NCI-H2029 treated with DMSO at 0.1 percent for 48 hours (cell line): ENCODE measurements at regions not wholly inside any gene's neighbourhood (a gene's known extent, or its start where the extent isn't known, plus 50 kb on each side); places are given as distances from the start of the nearest gene placed in this dataset.

ENCODE experiments used
- DNase-seq: peaks from one replicate; lab custom pipeline; 2025; lab: John Stamatoyannopoulos, UW

DNA sequence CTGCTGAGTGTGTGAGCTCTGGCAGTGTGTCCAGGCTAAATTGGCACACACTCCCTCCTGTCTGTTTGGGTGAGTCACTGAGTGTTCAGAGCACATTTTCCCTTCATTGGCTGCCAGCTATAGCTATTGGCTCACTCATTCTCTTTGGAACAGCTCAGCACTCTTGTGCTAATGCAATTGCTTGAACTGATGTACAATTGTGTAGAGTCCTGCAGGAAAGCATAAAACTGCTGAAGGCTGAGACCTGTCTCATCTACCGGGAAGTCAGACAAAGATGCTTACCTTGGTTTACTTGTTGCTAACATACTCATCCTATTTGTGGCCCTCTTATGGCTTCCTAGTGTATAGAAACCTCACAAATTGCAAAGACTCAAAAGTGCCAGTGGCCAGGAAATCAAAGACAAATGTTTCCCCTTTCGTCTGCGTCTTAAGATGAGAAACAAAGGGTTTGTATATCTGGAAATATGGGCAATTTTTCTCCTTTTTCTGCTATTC is 351.0 kb downstream of the BCKDHB start:
- peak; percentile 8 for DNase-seq

GRCh38 chr6:80456724-80457438 is 350.4 kb downstream of the BCKDHB start:
- no peak for DNase-seq

DNA sequence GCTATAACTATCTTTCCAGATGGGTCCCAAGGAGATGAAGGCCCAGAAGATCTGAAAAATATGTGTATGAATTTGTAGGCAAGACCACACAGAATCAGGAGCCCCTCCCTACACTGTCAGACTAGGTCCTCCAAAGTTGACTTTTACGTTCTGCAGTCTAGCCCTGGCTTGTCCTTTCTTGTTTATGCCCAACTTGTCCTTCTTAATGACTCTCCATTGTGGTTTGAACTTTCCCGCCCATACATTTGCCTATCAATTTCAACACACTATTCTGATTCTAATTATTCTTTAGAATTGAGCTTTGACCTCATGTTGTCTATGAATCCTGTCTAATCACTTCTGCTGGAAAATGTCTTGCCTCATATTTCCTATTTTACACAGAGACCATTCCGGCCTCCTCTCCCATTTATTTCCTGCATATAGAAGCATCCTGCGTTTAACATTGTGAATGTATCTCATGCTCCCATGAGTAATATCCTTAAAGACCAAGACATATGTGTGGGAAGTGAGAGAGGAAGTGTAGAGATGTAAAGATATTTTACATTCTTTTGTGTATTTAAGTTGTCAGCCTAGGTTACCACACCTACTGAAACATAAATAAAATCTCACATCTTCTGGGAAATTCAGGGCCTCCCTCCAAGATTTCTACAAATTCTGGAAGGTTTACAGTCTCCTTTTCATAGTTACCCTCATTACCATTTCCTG is 348.3 kb downstream of the BCKDHB start:
- no peak for DNase-seq

- no peak for DNase-seq
Measured at GRCh38 chr6:80454197-80454596, 347.7 kb downstream of the BCKDHB start.

DNA sequence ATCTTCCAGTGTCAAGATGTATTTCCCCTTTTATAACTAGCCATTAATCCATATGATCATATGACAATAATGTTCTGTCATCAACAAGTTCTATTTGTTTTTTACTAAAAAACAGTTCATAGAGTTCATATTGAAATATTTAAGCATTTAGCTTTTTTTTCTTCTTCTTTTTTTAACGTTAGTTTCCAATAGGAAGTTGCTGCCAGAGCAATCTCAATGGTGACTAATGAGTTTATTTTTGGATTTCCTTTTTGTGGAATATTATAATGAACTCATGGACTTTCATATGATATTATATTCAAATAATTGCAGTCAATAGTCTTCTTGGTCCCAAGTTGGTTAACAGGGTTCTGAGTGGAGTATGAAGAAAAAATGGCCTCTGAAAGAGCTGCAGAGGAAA is 343.3 kb downstream of the BCKDHB start:
- DNase-seq, result no peak

GRCh38 chr6:80446454-80447045 is 340.1 kb downstream of the BCKDHB start:
- DNase-seq, result no peak

DNA sequence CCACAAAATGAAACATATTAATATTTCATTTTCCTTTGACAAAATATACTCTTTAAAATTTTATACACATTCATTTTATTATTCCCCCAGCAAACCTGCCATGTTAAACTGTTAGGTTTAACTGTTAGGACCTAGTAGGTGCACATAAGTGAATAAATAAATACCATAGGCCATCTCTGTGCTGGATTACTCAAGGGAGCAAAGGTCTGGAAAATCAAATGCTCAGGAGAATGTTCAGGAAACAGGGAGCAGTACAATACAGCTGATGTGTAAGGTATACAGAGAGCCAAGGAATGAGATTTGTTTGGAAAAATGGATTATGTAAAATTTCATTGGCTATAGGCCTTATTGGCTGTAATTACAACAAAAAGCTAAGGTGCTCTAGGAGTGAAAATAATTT is 339.3 kb downstream of the BCKDHB start:
- no peak for DNase-seq

GRCh38 chr6:80442366-80442765 is 335.9 kb downstream of the BCKDHB start:
- no peak for DNase-seq

DNA sequence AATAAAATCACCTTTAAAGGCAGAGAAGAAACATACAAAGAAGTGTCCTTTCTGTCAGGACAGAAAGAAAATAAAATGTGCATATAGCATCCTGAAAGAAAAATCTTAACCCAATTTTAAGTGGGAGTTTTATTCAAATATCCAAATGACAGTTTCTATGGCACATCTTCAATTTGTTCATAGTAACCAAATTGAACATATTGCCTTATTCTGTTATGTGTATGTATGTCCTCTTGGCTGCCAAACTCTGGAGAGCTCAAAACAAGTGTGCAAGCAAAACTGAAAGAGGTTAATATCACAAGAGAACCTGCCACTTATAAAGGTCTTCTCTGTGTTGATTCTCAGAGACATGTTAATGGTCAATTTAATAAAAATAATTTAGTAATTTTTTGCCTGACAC is 334.7 kb downstream of the BCKDHB start:
- DNase-seq, result no peak

GRCh38 chr6:80440496-80441115 is 334.1 kb downstream of the BCKDHB start:
- DNase-seq, result no peak

DNA sequence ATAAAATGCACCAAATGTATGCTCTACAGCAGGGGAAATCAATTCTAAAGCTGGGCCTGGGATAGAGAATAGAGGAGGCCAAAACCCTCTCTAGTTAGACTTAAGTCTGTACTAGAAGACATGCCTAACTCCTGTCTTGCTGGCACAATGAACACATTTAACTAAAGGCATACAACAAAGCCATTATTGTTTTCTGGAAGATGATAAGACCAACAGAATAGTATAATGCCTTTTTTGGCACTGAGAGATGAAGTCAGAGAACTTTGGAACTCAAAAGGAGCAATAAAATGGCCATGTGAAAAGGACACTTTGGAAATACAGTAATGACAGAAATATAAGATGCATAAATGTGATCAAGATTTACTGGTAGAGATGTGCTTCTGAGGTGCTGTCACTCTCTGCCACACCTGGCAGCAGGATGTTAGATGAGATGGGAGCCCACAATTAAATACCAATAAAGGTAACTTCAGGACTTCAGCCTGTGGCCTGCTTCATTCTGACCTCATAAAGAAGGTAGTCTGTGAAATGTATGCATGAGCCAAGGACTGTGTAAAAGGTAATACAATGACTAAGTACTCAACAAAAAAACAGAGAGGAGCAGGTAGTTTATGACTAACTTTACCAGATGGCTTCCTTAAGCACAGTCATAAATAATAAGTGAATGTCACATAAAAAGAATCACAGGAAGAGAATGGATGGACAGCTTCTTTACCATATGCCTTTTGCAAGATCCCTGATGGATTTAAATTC is 333.4 kb downstream of the BCKDHB start:
- DNase-seq, result no peak

DNA sequence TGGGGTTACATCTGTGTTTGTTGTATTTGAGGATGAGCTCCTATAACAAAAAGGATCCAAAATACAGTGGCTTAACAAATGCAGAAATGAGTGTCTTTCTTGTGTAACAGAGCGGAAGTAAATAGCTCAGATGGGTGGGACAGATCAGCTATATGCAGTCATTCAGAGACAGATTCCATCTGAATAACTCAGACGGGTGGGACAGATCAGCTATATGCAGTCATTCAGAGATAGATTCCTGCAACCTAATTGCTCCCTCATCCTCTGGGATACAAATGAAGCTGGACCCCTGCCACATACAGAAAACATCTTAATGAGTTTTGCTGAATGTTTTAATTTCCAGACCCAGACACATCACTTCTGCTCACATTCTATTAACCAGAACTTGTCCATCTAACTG is 332.3 kb downstream of the BCKDHB start:
- DNase-seq, result no peak

- no peak for DNase-seq
Measured at GRCh38 chr6:80437801-80438200, 331.3 kb downstream of the BCKDHB start.

- no peak for DNase-seq
Measured at GRCh38 chr6:80437221-80437620, 330.8 kb downstream of the BCKDHB start.

GRCh38 chr6:80436663-80437062 is 330.2 kb downstream of the BCKDHB start:
- no peak for DNase-seq

GRCh38 chr6:80435457-80435856 is 329.0 kb downstream of the BCKDHB start:
- DNase-seq, result no peak

GRCh38 chr6:80434691-80435350 is 328.4 kb downstream of the BCKDHB start:
- no peak for DNase-seq

GRCh38 chr6:80433673-80434025 is 327.2 kb downstream of the BCKDHB start:
- DNase-seq, result no peak

DNA sequence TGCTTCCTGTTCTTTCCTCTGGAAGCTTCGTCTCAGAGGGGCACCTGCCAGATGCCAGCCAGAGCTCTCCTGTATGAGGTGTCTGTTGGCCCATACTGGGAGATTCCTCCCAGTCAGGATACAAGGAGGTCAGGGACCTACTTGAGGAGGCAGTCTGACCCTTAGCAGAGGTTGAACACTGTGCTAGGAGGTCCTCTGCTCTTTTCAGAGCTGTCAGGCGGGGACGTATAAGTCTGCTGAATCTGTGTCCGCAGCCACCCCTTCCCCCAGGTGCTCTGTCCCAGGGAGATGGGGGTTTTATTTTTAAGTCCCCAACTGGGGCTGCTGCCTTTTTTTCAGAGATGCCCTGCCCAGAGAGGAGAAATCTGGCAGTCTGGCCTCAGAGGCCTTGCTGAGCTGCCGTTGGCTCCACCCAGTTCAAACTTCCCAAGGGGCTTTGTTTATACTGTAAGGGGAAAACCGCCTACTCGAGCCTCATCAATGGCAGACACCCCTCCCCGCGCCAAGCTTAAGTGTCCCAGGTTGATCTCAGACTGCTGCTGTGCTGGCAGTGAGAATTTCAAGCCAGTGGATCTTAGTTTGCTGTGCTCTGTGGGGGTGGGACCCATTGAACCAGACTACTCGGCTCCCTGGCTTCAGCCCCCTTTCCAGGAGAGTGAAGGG is 326.7 kb downstream of the BCKDHB start:
- DNase-seq, result no peak

- DNase-seq, result no peak
Measured at GRCh38 chr6:80425089-80425823, 318.8 kb downstream of the BCKDHB start.
